ENCODE measurements at regions not wholly inside any gene's neighbourhood (a gene's known extent, or its start where the extent isn't known, plus 50 kb on each side); places are given as distances from the start of the nearest gene placed in this dataset.

- no peaks in the 10 kb centered on the region for H3K27me3 ChIP-seq (replicated peaks; ENCODE audit: insufficient read depth)
- no peaks in the 10 kb centered on the region for H3K4me1 ChIP-seq (replicated peaks)
- no peaks in the 10 kb centered on the region for H3K36me3 ChIP-seq
Observed at GRCh38 chr1:170460414-170461155, 71.4 kb upstream of the GORAB start.

GRCh38 chr1:170461291-170461747, 70.6 kb upstream of the GORAB start:
- no peaks in the 10 kb centered on the region for H3K4me1 ChIP-seq (replicated peaks)
- no peak for DNase-seq (ENCODE audit: low spot score)
- no peak overlapping the region for H3K27ac ChIP-seq
- no peak for TF ChIP-seq CTCF (IDR thresholded peaks at IDR 0.05)
- TF ChIP-seq POLR2A (IDR thresholded peaks at IDR 0.05), result no peak
- TF ChIP-seq POLR2AphosphoS5 (IDR thresholded peaks at IDR 0.05), result no peak
- intact Hi-C loops (cut with DNase I), result no loop called here
- no peaks in the 10 kb centered on the region for H3K9me3 ChIP-seq
- WGBS, result 95% methylated on average over 1 of the region's 1 CpG
- no peaks in the 10 kb centered on the region for H3K27me3 ChIP-seq (replicated peaks; ENCODE audit: insufficient read depth)
- H3K4me3 ChIP-seq, result no peak overlapping the region
- no peaks in the 10 kb centered on the region for H3K36me3 ChIP-seq

More at GRCh38 chr1:170460414-170461155, 71.4 kb upstream of the GORAB start:
- Histone ChIP-seq H3K4me3 (no peak overlapping the region), H3K27ac (no peak overlapping the region), H3K9me3 (no peaks in the 10 kb centered on the region)
- intact Hi-C loops (cut with DNase I), result no loop called here
- TF ChIP-seq POLR2A (IDR thresholded peaks at IDR 0.05), result no peak
- WGBS, result 59% methylated on average over 2 of the region's 2 CpGs
- DNase-seq (ENCODE audit: low spot score), result no peak

GRCh38 chr1:170461762-170462384, 70.1 kb upstream of the GORAB start:
- no peak overlapping the region for H3K4me3 ChIP-seq
- 81% methylated on average over 4 of the region's 4 CpGs for WGBS
- intact Hi-C loops (cut with DNase I), result no loop called here
- H3K27ac ChIP-seq, result no peak overlapping the region
- H3K27me3 ChIP-seq (replicated peaks; ENCODE audit: insufficient read depth), result no peaks in the 10 kb centered on the region
- no peak for DNase-seq (ENCODE audit: low spot score)
- TF ChIP-seq CTCF (IDR thresholded peaks at IDR 0.05), result no peak
- no peak for TF ChIP-seq POLR2AphosphoS5 (IDR thresholded peaks at IDR 0.05)
- no peak for TF ChIP-seq POLR2A (IDR thresholded peaks at IDR 0.05)
- H3K9me3 ChIP-seq, result no peaks in the 10 kb centered on the region
- H3K4me1 ChIP-seq (replicated peaks), result no peaks in the 10 kb centered on the region
- no peaks in the 10 kb centered on the region for H3K36me3 ChIP-seq

GRCh38 chr1:170470121-170470520, 61.8 kb upstream of the GORAB start:
- Histone ChIP-seq H3K27me3 (replicated peaks; ENCODE audit: insufficient read depth) (no peaks in the 10 kb centered on the region), H3K9me3 (no peaks in the 10 kb centered on the region), H3K4me3 (no peak overlapping the region), H3K4me1 (replicated peaks) (no peaks in the 10 kb centered on the region), H3K27ac (no peak overlapping the region), H3K36me3 (no peaks in the 10 kb centered on the region)
- intact Hi-C loops (cut with DNase I), result no loop called here
- WGBS, result 65% methylated on average over 1 of the region's 1 CpG
- DNase-seq (ENCODE audit: low spot score), result no peak
- no peak for TF ChIP-seq CTCF (IDR thresholded peaks at IDR 0.05)
- TF ChIP-seq POLR2A (IDR thresholded peaks at IDR 0.05), result no peak
- no peak for TF ChIP-seq POLR2AphosphoS5 (IDR thresholded peaks at IDR 0.05)

GRCh38 chr1:170471398-170472053, 60.4 kb upstream of the GORAB start:
- no peaks in the 10 kb centered on the region for H3K36me3 ChIP-seq
- H3K4me3 ChIP-seq, result no peak overlapping the region
- H3K27me3 ChIP-seq (replicated peaks; ENCODE audit: insufficient read depth), result no peaks in the 10 kb centered on the region
- no peaks in the 10 kb centered on the region for H3K4me1 ChIP-seq (replicated peaks)
- no peak for DNase-seq (ENCODE audit: low spot score)
- intact Hi-C loops (cut with DNase I), result no loop called here
- WGBS, result 50% methylated on average over 1 of the region's 1 CpG
- TF ChIP-seq POLR2AphosphoS5 (IDR thresholded peaks at IDR 0.05) (no peak), POLR2A (IDR thresholded peaks at IDR 0.05) (no peak), CTCF (IDR thresholded peaks at IDR 0.05) (no peak)
- no peak overlapping the region for H3K27ac ChIP-seq
- H3K9me3 ChIP-seq, result no peaks in the 10 kb centered on the region
